ENCODE measurements at regions not wholly inside any gene's neighbourhood (a gene's known extent, or its start where the extent isn't known, plus 50 kb on each side); places are given as distances from the start of the nearest gene placed in this dataset.

- no peak for DNase-seq (ENCODE audit: low spot score)
Measured at GRCh38 chr4:111666826-111667360, 478.4 kb upstream of the FAM241A start.

DNA sequence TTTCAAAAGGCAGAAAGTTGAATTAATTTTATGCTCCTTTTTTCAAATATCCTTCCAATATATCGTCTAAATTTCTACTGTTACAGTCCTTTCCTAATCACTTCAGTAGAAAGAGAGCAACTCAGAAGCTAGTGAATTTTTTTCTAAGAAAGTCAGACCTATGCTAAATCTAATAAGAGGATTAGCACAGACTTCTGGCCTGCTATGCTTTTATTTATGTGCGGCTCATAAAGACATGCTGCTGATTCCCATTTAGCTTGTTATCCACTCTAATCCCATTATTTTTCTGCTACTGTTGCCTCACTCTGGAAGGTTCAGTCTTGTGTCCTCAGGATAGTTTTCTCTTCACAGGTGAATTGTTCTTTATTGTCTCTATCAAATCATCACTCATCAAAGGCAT is 473.5 kb upstream of the FAM241A start:
- DNase-seq (ENCODE audit: low spot score): no peak

GRCh38 chr4:111675746-111676145 is 469.5 kb upstream of the FAM241A start:
- DNase-seq (ENCODE audit: low spot score): no peak

GRCh38 chr4:111676533-111676932 is 468.7 kb upstream of the FAM241A start:
- no peak for DNase-seq (ENCODE audit: low spot score)

DNA sequence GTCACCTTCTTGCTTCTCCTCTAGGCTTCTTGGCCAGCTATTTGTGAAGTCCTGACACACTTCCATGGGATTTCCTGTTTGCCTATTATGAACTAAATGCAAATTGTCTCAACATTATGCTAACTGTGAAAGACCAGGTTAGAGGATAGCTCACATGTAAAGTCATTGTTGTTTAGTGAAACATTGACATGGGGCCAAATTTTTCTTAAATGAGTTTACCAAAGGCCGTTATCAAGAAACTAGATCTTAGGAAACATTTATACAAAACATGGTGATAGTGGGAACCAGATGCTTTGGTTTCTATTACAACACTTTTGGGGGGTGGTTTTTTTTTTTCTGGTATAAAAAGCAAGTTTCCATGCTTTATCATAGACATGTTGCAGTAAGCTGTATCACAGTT is 466.8 kb upstream of the FAM241A start:
- no peak for DNase-seq (ENCODE audit: low spot score)

DNA sequence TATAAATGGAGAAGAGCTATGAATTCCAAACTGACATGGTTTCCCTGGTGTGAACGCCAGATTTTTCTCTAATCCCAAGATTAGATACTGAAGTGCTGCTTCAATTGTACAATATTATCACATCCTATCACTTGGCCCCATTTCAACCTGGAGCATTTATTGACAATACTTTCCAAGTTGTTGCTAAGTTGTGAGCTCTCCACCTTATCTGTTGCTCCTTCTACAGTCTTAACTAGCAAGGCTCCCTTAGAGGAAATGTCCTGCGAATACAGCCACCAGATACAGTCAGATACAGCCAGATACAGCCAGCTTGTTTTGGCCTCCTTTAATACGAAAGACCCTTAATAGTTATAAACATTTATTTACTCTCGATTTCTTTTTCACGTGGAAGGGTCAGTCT is 466.3 kb upstream of the FAM241A start:
- DNase-seq (ENCODE audit: low spot score): no peak

DNA sequence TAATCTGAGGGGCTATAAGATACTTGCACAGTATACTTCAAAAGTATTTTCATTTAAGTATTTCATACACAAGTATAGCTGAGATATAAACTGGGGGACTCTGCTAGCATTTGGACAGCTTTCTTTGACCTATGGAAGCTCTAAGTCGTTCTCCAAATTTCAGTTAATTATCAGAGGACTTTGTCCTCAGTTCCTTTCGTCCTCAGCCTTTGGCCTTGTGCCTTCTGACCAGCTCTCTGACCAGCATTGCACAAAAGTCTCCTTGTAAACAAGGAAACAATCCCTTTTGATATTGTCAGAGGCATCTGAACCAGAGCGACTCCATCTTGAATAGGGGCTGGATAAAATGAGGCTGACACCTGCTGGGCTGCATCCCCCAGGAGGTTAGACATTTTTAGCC is 464.0 kb upstream of the FAM241A start:
- no peak for DNase-seq (ENCODE audit: low spot score)

- DNase-seq (ENCODE audit: low spot score): no peak
Measured at GRCh38 chr4:111681751-111682150, 463.5 kb upstream of the FAM241A start.

- DNase-seq (ENCODE audit: low spot score): no peak
Measured at GRCh38 chr4:111685205-111685604, 460.0 kb upstream of the FAM241A start.

GRCh38 chr4:111689214-111689613 is 456.0 kb upstream of the FAM241A start:
- DNase-seq (ENCODE audit: low spot score): no peak

GRCh38 chr4:111689731-111690130 is 455.5 kb upstream of the FAM241A start:
- no peak for DNase-seq (ENCODE audit: low spot score)

DNA sequence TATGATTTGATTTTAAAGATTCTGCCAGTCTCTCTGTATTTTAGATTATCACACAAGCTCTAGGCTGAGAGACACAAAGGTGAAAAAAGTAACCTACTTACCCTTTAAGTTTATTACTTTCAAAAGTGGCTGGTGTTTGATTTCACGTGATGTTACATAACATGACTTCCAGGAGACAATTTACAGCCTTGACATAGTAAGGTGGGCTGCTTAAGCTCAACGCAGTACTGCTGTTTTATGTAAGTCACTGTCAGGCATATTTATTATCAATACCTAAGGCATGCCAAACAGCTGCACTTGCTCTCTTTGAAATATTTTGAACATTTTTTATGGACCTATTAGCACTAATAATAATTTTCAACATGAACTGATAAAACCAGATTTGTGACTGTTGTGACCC is 451.5 kb upstream of the FAM241A start:
- no peak for DNase-seq (ENCODE audit: low spot score)

GRCh38 chr4:111695677-111696076 is 449.6 kb upstream of the FAM241A start:
- DNase-seq (ENCODE audit: low spot score): no peak

DNA sequence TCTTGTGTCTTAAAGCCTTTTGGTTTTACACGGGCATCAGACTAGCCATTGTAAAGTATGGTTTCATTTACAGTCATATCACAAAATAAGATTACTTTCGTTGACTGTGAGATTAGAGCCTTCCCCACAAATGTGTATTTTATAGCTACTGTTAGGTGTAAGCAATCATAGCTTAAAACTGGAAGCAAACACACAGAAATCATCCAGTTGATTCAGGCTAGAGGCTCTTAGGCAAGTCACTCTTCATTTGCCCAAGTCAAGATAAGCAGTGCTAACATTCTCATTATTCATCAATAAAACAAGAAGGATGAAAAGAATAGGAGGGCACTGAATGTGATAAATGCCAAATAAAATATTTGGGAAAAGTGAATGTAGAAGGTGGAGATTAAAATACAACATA is 448.7 kb upstream of the FAM241A start:
- no peak for DNase-seq (ENCODE audit: low spot score)

GRCh38 chr4:111697176-111697942 is 447.9 kb upstream of the FAM241A start:
- no peak for DNase-seq (ENCODE audit: low spot score)

DNA sequence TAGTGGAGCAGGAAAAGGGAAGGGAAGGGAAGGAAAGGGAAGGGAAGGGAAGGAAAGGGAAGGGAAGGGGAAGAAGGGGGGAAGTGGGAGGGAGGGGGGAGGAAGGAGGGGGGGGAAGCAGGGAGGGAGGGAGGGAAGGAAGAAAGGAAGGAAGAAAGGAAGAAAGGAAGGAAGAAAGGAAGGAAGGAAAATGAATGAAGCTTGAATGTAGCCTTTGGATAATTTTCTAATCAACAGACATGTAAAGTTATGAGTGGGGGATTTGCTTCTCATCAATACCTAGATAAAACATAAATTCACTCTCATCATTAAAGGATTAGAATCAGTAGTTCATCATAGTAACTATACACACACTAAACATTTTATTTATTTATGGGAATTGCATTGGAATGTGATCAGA is 446.9 kb upstream of the FAM241A start:
- no peak for DNase-seq (ENCODE audit: low spot score)

- no peak for DNase-seq (ENCODE audit: low spot score)
Measured at GRCh38 chr4:111699165-111699564, 446.1 kb upstream of the FAM241A start.

DNA sequence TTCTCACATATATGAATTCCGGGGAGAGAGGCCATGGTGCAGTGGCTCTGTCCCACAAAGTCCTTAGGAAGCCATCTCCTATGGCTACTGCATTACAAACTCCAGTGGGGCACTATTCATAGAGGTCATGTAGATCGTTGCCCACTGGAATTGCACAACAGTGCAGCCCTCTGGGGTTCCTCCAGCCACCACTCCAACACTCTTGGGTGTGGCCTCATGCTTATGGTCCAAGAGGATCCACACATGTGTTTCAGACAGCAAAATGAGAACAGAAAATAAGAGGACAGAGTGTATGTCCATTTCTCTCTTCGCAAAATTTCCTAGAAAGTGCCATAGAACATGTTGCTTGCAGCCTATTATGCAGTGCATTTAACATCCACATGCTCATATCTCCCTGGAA is 444.2 kb upstream of the FAM241A start:
- no peak for DNase-seq (ENCODE audit: low spot score)

GRCh38 chr4:111707491-111707890 is 437.8 kb upstream of the FAM241A start:
- DNase-seq (ENCODE audit: low spot score): no peak

- no peak for DNase-seq (ENCODE audit: low spot score)
Measured at GRCh38 chr4:111712093-111712677, 433.1 kb upstream of the FAM241A start.

- DNase-seq (ENCODE audit: low spot score): no peak
Measured at GRCh38 chr4:111713276-111713675, 432.0 kb upstream of the FAM241A start.

- no peak for DNase-seq (ENCODE audit: low spot score)
Measured at GRCh38 chr4:111717921-111718320, 427.3 kb upstream of the FAM241A start.

DNA sequence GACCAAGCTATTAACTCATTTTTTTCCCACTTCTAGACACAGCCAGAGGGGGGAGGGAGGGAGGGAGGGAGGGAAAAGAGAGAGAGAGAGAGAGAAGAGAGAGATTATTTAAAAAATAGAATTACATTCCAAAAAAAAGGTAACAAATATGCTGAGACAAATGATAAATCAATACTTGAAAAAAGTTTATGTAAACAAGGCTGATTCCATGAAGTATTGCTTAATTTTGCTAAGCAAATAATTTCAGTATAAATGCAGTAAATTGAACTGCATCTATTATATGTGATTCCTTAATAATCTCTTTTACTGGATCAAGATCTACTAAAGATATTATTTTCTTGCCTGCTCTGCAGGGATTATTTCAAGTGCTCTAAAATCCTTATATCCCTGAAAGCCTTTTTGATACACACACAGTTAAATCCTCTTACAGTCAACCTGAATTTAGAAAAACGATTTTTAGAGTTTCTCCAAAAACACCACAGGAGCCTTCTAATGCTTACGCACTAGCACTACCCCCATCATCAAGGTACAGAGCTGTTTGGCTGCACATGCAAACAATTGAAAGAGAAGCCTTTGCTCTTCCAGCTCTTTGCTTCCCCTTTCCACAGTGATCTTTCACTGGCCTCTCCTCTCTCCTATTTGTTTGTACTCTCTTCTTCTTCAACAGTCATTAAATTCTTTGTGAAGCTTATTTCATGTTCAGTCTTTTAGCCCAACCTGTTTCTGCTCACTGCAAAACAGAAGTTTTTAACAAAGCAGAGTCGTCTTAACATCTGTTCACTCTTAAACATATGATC is 426.3 kb upstream of the FAM241A start:
- no peak for DNase-seq (ENCODE audit: low spot score)
